GM23338 (cell line): ENCODE measurements at regions not wholly inside any gene's neighbourhood (a gene's known extent, or its start where the extent isn't known, plus 50 kb on each side); places are given as distances from the start of the nearest gene placed in this dataset.

Experiments used
- CTCF ChIP-seq, 2 experiments: fragments of 200-600 bp in 1 of 2; sonication (generic) in 1 of 2; conservative IDR thresholded peaks; 2 replicates each; pipeline versions ENCODE4 v1.5.1 to v1.6.1; 2016 to 2017; ENCODE audit warnings: antibody characterized with exemption in 2 of 2, low read depth in 2 of 2, mild to moderate bottlenecking in 2 of 2, moderate library complexity in 1 of 2
- EZH2 ChIP-seq: fragments of 200-600 bp; sonication (generic); IDR thresholded peaks from one replicate; pipeline ENCODE4 v1.8.0; 2017; ENCODE audit warnings: antibody characterized with exemption, mild to moderate bottlenecking, low read depth; ENCODE audit not compliant: unreplicated experiment
- NANOG ChIP-seq: IDR thresholded peaks from 2 replicates; pipeline ENCODE4 v1.6.1; 2016; ENCODE audit warnings: antibody characterized with exemption, borderline replicate concordance
- POLR2AphosphoS5 ChIP-seq: IDR thresholded peaks from 2 replicates; pipeline ENCODE4 v1.6.1; 2016; ENCODE audit warnings: antibody characterized with exemption, low read depth
- REST ChIP-seq: IDR thresholded peaks from one replicate; pipeline ENCODE4 v1.6.1; 2018; ENCODE audit warnings: antibody characterized with exemption; ENCODE audit not compliant: unreplicated experiment
- ZNF331 ChIP-seq: fragments of 250-450 bp; sonication (Bioruptor Pico); IDR thresholded peaks from 2 replicates; pipeline ENCODE4 v1.5.0; 2020; ENCODE audit warnings: low read depth, mild to moderate bottlenecking, moderate library complexity

- TF ChIP-seq CTCF (conservative IDR thresholded peaks at IDR 0.05; ENCODE audit: low read depth in 2 of 2), result no peak
- TF ChIP-seq REST, result no peak
- TF ChIP-seq NANOG, result no peak
- no peak for TF ChIP-seq EZH2
- TF ChIP-seq ZNF331, result no peak
- TF ChIP-seq POLR2AphosphoS5, result no peak
Measured at GRCh38 chr5:77908787-77909186, 132.6 kb upstream of the TBCA start.
